ENCODE measurements at regions not wholly inside any gene's neighbourhood (a gene's known extent, or its start where the extent isn't known, plus 50 kb on each side); places are given as distances from the start of the nearest gene placed in this dataset.

- no peak for TF ChIP-seq POLR2A (IDR thresholded peaks at IDR 0.05)
- no peak for TF ChIP-seq CTCF (IDR thresholded peaks at IDR 0.05)
These were observed 352.6 kb downstream of the ADRA2A start for GRCh38 chr10:111429288-111430028.

Measured in upper lobe of left lung (tissue), 4 donors.